Nephron (organoid): ENCODE measurements at regions not wholly inside any gene's neighbourhood (a gene's known extent, or its start where the extent isn't known, plus 50 kb on each side); places are given as distances from the start of the nearest gene placed in this dataset.

Source experiments
- H3K27ac Mint-ChIP-seq, 3 experiments: 2 replicates each; pipeline ENCODE4 v1.8.0; 2020; ENCODE audit warnings: mixed read lengths in 3 of 3, mild to moderate bottlenecking in 2 of 3, moderate library complexity in 1 of 3
- H3K27me3 Mint-ChIP-seq: 2 replicates; pipeline ENCODE4 v1.8.0; 2021; ENCODE audit warnings: low read depth, mild to moderate bottlenecking, moderate library complexity, mixed read lengths
- H3K36me3 Mint-ChIP-seq: 2 replicates; pipeline ENCODE4 v1.8.0; 2020; ENCODE audit warnings: low read depth, mixed read lengths
- H3K4me1 Mint-ChIP-seq: 2 replicates; pipeline ENCODE4 v1.8.0; 2020; ENCODE audit warnings: mixed read lengths
- H3K4me3 Mint-ChIP-seq, 3 experiments: 2 replicates each; pipeline ENCODE4 v1.8.0; 2020; ENCODE audit warnings: mild to moderate bottlenecking in 3 of 3, mixed read lengths in 3 of 3, moderate library complexity in 2 of 3
- H3K9me3 Mint-ChIP-seq: 2 replicates; pipeline ENCODE4 v1.8.0; 2020; ENCODE audit warnings: mixed read lengths
- CTCF ChIP-seq, 3 experiments: fragments of 200-600 bp; sonication (generic); IDR thresholded peaks; one replicate each; pipeline ENCODE4 v1.5.0; 2021; ENCODE audit warnings: antibody characterized with exemption in 3 of 3; ENCODE audit not compliant: unreplicated experiment in 3 of 3

DNA sequence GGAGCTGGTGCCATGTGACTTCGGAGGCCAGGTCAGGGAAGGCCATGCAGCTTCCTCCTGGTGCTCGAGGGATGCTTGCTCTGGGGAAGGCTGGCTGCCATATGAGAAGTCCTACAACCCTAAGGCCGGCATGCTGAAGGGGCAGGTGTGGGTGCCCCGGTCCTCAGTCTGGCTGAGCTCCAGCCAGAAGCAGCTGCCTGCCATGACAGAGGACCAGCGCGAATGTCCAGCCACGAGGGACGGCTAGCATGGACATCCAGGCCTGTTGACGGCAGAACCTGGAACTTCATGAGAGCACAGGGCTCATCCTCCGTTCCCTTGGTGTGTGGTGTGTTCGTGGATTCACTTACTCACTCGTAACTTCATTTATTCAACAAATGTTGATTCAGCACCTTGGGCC lies 140.6 kb downstream of the IRF8 start:
- Mint-ChIP-seq H3K27ac (no peak overlapping the region), H3K9me3 (peaks cover 2% of the 10 kb centered on the region), H3K36me3 (peaks cover 4% of the 10 kb centered on the region), H3K4me1 (no peaks in the 10 kb centered on the region), H3K27me3 (peaks cover 72% of the 10 kb centered on the region), H3K4me3 (no peak overlapping the region)
- TF ChIP-seq CTCF (IDR thresholded peaks at IDR 0.05; ENCODE audit: unreplicated experiment in 3 of 3) = no peak

DNA sequence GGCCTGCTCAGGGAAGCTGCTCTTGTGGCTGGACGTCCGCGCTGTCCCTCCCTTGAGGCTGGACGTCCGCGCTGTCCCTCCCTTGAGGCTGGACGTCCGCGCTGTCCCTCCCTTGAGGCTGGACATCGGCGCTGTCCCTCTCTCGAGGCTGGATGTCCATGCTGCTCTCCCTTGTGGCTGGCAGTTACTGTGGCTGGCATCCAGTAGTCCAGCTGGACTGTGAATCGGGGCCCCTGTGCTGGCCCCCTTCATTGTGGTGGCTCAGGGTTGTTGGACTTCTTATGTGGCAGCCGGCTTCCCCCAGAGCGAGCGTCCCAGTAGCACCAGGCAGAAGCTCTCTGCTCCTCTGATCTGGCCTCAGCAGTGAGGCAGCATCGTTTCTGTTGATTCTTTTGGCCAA lies 141.5 kb downstream of the IRF8 start:
- H3K4me1 Mint-ChIP-seq = no peaks in the 10 kb centered on the region
- H3K36me3 Mint-ChIP-seq = no peaks in the 10 kb centered on the region

GRCh38 chr16:86041215-86041614 lies 142.3 kb downstream of the IRF8 start:
- Mint-ChIP-seq H3K36me3 (no peaks in the 10 kb centered on the region), H3K4me3 (no peak overlapping the region), H3K4me1 (no peaks in the 10 kb centered on the region), H3K27me3 (peaks cover 75% of the 10 kb centered on the region), H3K27ac (no peak overlapping the region), H3K9me3 (no peaks in the 10 kb centered on the region)
- TF ChIP-seq CTCF (IDR thresholded peaks at IDR 0.05; ENCODE audit: unreplicated experiment in 3 of 3) = no peak

More for the DNA sequence above, 141.5 kb downstream of the IRF8 start:
- peaks cover 74% of the 10 kb centered on the region for H3K27me3 Mint-ChIP-seq
- H3K9me3 Mint-ChIP-seq = no peaks in the 10 kb centered on the region
- TF ChIP-seq CTCF (IDR thresholded peaks at IDR 0.05; ENCODE audit: unreplicated experiment in 3 of 3) = no peak
- H3K27ac Mint-ChIP-seq = no peak overlapping the region
- no peak overlapping the region for H3K4me3 Mint-ChIP-seq

- Mint-ChIP-seq H3K27me3 (peaks cover 81% of the 10 kb centered on the region), H3K27ac (no peak overlapping the region), H3K36me3 (no peaks in the 10 kb centered on the region), H3K9me3 (no peaks in the 10 kb centered on the region), H3K4me1 (peaks cover 1% of the 10 kb centered on the region), H3K4me3 (no peak overlapping the region)
- no peak for TF ChIP-seq CTCF (IDR thresholded peaks at IDR 0.05; ENCODE audit: unreplicated experiment in 3 of 3)
These were observed 142.8 kb downstream of the IRF8 start for GRCh38 chr16:86041807-86042206.

DNA sequence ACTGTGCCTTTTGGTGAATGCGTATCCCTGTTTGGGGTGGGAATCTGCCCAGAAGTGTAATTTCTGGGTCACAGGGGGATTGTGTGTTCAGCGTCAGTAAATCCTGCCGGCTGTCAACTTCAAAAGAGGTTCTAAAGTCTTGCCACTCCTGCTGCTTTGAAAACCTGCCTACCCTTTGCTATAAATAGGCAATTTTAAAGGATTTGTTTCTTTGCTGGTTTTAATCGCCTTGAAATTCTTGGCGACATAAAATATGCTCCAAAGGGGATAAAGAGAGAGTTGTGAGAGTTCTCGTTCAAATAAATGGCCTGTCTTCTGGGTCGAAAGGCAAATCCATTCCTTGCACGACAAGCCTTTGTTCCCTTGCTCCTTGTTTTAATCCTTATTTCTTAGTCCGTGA lies 143.4 kb downstream of the IRF8 start:
- no peak for TF ChIP-seq CTCF (IDR thresholded peaks at IDR 0.05; ENCODE audit: unreplicated experiment in 3 of 3)
- Mint-ChIP-seq H3K27me3 (peaks cover 86% of the 10 kb centered on the region), H3K27ac (no peak overlapping the region), H3K4me1 (peaks cover 7% of the 10 kb centered on the region), H3K4me3 (no peak overlapping the region), H3K9me3 (no peaks in the 10 kb centered on the region), H3K36me3 (no peaks in the 10 kb centered on the region)

DNA sequence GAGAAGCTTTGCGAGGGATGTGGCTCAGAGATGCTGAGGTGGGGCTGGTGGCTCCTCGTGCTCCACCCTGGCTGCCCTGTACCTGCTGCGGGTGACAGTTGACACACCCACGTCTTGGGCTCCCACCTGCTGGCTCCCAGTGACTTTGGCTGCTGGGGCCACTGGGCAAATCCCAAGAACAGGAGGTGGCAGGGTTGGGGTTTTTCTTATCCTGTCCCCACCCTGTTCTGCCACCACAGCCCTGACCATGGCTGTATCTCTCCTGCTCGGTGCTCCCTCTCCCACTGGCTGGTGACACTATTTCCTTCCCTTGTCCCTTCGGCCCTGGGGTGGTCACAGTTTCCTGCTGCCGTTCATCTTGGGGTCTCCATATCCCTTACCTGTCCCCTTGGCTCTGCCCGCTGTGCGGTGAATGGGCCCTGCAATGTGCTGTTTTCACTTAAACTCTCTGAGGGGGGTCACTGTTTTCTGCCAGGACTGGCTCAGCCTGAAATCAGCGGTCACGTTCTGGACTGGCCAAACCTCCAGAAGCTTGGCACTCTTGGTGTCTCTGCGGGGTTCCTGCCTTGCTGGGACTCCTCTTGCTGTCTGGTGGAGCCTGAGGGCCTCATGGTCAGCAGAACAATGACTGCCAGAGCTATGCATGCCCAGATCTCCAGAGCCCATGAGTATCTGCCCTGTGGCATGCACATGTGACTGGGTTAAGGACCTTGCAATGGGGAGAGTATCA lies 144.2 kb downstream of the IRF8 start:
- H3K27ac Mint-ChIP-seq = no peak overlapping the region
- H3K4me1 Mint-ChIP-seq = peaks cover 7% of the 10 kb centered on the region
- H3K27me3 Mint-ChIP-seq = peaks cover 88% of the 10 kb centered on the region
- no peaks in the 10 kb centered on the region for H3K36me3 Mint-ChIP-seq
- no peak for TF ChIP-seq CTCF (IDR thresholded peaks at IDR 0.05; ENCODE audit: unreplicated experiment in 3 of 3)
- no peak overlapping the region for H3K4me3 Mint-ChIP-seq
- no peaks in the 10 kb centered on the region for H3K9me3 Mint-ChIP-seq
